Upper lobe of right lung (tissue), 1 donor: ENCODE measurements at regions not wholly inside any gene's neighbourhood (a gene's known extent, or its start where the extent isn't known, plus 50 kb on each side); places are given as distances from the start of the nearest gene placed in this dataset.
A peak's percentile ranks its signal among the peaks of the same experiment; 100 is the strongest.

Experiments
- ATAC-seq: fragments of 200-7000 bp; cut with Tn5 transposase; one replicate; pipeline ENCODE4 v1.9.1; 2020; ENCODE audit warnings: mild to moderate bottlenecking, moderate library complexity
- DNase-seq: peaks from one replicate; pipeline ENCODE4 v3.0.0-alpha.2; 2020
- H3K27ac ChIP-seq: fragments of 200-600 bp; one replicate; pipeline ENCODE4 v1.8.0; 2022
- H3K27me3 ChIP-seq: fragments of 200-600 bp; one replicate; pipeline ENCODE4 v1.8.0; 2022; ENCODE audit warnings: mild to moderate bottlenecking
- H3K36me3 ChIP-seq: fragments of 200-600 bp; one replicate; pipeline ENCODE4 v1.8.0; 2022
- H3K4me1 ChIP-seq: fragments of 200-600 bp; one replicate; pipeline ENCODE4 v1.8.0; 2022
- H3K4me3 ChIP-seq: fragments of 200-600 bp; one replicate; pipeline ENCODE4 v1.8.0; 2022; ENCODE audit warnings: mild to moderate bottlenecking
- H3K9me3 ChIP-seq: fragments of 200-600 bp; one replicate; pipeline ENCODE4 v1.8.0; 2022
- intact Hi-C: fragments of 100-400 bp; cut with DNase I; formaldehyde crosslinking; loops from one replicate; pipeline ENCODE4 v1.11.0; 2022
- TF ChIP-seq, protein P1 (sequence below): fragments of 200-600 bp; IDR thresholded peaks from one replicate; pipeline ENCODE4 v1.8.0; 2022; ENCODE audit warnings: antibody characterized with exemption
- donor health status: DM: no; HTN: yes; CAD: no; lungs with severe emphysema.

DNA sequence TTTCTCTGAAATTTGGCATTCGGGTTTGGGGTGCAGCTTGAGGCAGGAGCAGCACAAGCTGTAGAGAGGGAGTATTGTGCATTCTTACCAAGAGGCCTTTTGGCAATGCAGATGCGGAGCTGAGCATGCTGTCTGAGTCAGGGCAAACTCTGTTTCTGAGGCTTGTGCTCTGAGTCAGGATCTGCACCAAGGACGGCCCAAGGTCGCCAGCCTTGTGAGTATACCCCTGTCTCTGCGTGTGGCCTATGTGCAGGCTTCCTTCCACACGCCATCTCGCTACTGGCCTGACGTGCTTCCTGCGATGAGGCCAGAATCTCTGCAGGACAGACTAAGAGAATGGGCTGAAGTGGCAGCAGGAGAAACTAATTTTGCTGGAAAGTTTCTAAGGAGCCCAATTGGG, 83.8 kb upstream of the ROPN1 start:
- Histone ChIP-seq H3K4me1 (no peaks in the 10 kb centered on the region), H3K36me3 (no peaks in the 10 kb centered on the region), H3K9me3 (no peaks in the 10 kb centered on the region), H3K4me3 (no peak overlapping the region), H3K27ac (no peak overlapping the region), H3K27me3 (no peaks in the 10 kb centered on the region)
- TF ChIP-seq, protein P1, sequence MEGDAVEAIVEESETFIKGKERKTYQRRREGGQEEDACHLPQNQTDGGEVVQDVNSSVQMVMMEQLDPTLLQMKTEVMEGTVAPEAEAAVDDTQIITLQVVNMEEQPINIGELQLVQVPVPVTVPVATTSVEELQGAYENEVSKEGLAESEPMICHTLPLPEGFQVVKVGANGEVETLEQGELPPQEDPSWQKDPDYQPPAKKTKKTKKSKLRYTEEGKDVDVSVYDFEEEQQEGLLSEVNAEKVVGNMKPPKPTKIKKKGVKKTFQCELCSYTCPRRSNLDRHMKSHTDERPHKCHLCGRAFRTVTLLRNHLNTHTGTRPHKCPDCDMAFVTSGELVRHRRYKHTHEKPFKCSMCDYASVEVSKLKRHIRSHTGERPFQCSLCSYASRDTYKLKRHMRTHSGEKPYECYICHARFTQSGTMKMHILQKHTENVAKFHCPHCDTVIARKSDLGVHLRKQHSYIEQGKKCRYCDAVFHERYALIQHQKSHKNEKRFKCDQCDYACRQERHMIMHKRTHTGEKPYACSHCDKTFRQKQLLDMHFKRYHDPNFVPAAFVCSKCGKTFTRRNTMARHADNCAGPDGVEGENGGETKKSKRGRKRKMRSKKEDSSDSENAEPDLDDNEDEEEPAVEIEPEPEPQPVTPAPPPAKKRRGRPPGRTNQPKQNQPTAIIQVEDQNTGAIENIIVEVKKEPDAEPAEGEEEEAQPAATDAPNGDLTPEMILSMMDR = no peak
- ATAC-seq (no peak), DNase-seq (no peak)
- intact Hi-C loops = no loop called here

DNA sequence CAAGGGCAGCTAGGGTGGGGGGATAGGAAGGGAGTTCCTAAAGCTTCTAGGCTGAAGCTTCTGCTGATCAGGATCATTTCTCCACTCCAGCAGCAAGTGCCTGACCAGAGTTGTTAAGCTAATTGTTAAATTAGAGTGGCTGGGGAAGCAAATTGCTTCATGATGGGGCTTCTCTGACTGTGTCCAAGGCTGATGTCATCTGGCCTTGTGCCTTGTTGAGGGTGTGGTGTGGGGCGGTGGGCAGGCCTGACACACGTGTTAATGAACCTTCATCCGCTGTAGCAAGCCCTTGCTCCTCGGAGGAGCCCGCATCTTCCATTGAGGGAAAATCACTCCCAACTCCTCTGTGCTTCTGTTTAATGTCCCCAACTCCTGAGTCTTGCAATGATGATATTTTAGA, 84.3 kb upstream of the ROPN1 start:
- DNase-seq = no peak
- Histone ChIP-seq H3K27me3 (no peaks in the 10 kb centered on the region), H3K4me1 (no peaks in the 10 kb centered on the region), H3K4me3 (no peak overlapping the region), H3K9me3 (no peaks in the 10 kb centered on the region), H3K36me3 (no peaks in the 10 kb centered on the region), H3K27ac (no peak overlapping the region)
- intact Hi-C loops = no loop called here
- TF ChIP-seq, protein P1 = no peak
- no peak for ATAC-seq

DNA sequence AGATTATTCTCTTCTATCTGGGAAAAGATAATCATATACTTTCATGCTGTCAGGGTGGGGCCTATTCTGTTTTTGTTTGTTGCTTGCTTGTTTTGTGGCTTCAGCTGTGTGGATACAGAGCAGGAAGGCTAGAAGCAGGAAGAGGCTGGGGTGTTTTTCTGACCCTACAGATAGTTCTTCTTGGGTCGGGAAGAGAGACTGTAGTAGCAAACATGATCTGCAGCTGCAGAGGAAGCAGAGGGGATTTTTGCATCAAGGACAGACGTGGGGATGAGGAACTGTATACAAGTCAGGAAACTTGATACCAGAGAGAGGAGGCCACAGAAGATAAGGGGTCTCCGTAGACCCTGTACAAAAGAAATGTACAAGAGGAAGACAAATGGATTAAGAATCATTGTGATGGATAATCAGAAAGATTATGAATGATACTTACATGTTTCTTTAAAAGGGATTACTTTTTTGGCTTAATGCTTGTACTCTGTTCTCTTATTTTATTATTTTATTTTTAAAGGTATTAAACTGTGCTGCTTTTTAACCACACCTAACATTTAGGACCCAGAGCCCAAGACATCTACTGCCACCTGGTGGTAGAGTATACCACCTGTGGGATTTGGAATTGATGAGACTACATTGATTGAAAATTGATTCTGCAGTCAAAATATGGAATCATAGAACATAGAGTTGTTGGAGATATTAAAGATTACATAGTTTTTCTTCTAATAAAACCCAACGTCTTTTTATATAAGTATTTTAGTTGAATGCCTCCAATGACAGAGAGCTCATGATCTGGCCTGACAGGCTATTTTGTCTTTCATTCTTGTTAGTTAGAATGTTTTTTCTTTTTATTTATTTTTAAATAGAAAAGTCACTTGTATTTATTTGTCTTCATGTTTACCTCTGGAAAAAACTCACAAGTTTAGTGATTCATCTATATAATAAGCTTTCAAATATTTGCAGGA, 87.3 kb upstream of the ROPN1 start:
- peak; percentile 62 for ATAC-seq
- intact Hi-C loops = no loop called here

DNA sequence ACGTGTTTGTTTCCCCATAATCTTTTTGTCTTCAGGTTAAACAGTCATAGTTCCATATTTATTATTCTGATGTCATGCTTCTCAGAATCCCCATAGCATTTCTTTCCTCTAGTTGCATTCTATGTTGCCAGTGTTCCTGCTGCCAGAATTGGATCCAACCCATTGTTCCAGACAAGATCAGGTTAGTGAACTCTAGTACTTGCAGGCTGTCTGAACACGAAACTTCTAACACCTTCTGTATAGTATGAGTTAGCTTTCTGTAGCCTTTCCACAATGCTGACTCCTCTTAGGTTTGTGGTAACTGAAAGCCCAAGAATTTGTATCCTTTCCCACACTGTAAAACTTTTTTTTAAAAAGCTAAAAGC, 88.0 kb upstream of the ROPN1 start:
- Histone ChIP-seq H3K27ac (no peak overlapping the region), H3K4me3 (no peak overlapping the region), H3K4me1 (no peaks in the 10 kb centered on the region), H3K36me3 (no peaks in the 10 kb centered on the region), H3K27me3 (no peaks in the 10 kb centered on the region), H3K9me3 (no peaks in the 10 kb centered on the region)
- intact Hi-C loops = no loop called here
- ATAC-seq (no peak), DNase-seq (no peak)
- TF ChIP-seq, protein P1 = no peak

More for the DNA sequence above, 87.3 kb upstream of the ROPN1 start:
- Histone ChIP-seq H3K4me3 (no peak overlapping the region), H3K4me1 (no peaks in the 10 kb centered on the region), H3K36me3 (no peaks in the 10 kb centered on the region), H3K9me3 (no peaks in the 10 kb centered on the region), H3K27ac (no peak overlapping the region), H3K27me3 (no peaks in the 10 kb centered on the region)
- no peak for DNase-seq
- TF ChIP-seq, protein P1 = peak; percentile 74

DNA sequence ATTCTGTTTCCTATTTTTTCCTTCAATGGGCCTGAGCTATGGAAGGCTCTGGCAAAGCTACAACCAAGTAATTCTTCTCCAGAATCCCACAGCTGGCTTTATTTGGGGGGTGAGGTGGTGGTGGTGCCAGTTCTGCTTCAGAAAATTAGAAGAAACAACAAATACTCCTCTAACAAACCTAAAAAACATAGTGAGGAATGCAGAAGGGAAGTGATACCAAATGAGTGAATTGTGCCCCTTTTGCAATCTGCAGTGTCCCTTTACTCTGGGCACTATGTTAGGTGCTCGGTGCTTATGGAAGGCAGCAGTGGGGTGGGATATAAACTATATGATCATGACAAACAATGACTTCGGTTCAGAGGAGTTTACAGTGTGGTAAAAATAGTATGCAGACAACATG, 90.4 kb upstream of the ROPN1 start:
- H3K27ac ChIP-seq = no peak overlapping the region
- no peak overlapping the region for H3K4me3 ChIP-seq
- intact Hi-C loops = no loop called here
- ATAC-seq (no peak), DNase-seq (no peak)
- no peaks in the 10 kb centered on the region for H3K9me3 ChIP-seq
- H3K27me3 ChIP-seq = no peaks in the 10 kb centered on the region
- TF ChIP-seq, protein P1 = no peak
- H3K4me1 ChIP-seq = no peaks in the 10 kb centered on the region
- no peaks in the 10 kb centered on the region for H3K36me3 ChIP-seq
